ENCODE measurements at regions not wholly inside any gene's neighbourhood (a gene's known extent, or its start where the extent isn't known, plus 50 kb on each side); places are given as distances from the start of the nearest gene placed in this dataset.

- no TSS peak for BruUV-seq (replicated peaks)
- POLR2A ChIA-PET, result no interaction called here
- no peak overlapping the region for H3K27ac ChIP-seq (ENCODE audit: insufficient read depth, low read depth, low read length)
- dilution Hi-C loops (cut with MboI; ENCODE audit: extremely low pct_ligation_motif_present, low sequenced_read_pairs) (no loop called here), intact Hi-C loops (cut with micrococcal nuclease) (no loop called here)
- no peak overlapping the region for H2AFZ ChIP-seq (ENCODE audit: low read depth, low read length)
- CTCF ChIA-PET, result no interaction called here
- DNase-seq (ENCODE audit: low read depth, low spot score), result no peak
- H3K4me2 ChIP-seq (ENCODE audit: insufficient read depth, low read length), result no peak overlapping the region
- H4K20me1 ChIP-seq (replicated peaks; ENCODE audit: control insufficient read depth, extremely low read depth, insufficient read depth, low read length), result no peaks in the 10 kb centered on the region
- no peaks in the 10 kb centered on the region for H3K27me3 ChIP-seq (ENCODE audit: control insufficient read depth in 2 of 2, insufficient read depth in 2 of 2, low read length in 2 of 2)
- H3K36me3 ChIP-seq (ENCODE audit: control insufficient read depth in 2 of 2, extremely low read depth in 1 of 2, insufficient read depth in 2 of 2, low read length in 2 of 2), result no peaks in the 10 kb centered on the region
- no peaks in the 10 kb centered on the region for H3K4me1 ChIP-seq (ENCODE audit: control insufficient read depth, extremely low read depth, insufficient read depth, low read length)
- FAIRE-seq, result no peak
- no peaks in the 10 kb centered on the region for H3K79me2 ChIP-seq (ENCODE audit: control insufficient read depth, insufficient read depth, low read length)
- no peak overlapping the region for H3K9ac ChIP-seq (replicated peaks; ENCODE audit: extremely low read depth, insufficient read depth, low read length)
- no peak overlapping the region for H3K4me3 ChIP-seq (replicated peaks in 1 of 3; ENCODE audit: insufficient read depth in 1 of 3, low read depth in 1 of 3, low read length in 3 of 3)
- no peaks in the 10 kb centered on the region for H3K9me3 ChIP-seq (replicated peaks; ENCODE audit: control insufficient read depth, insufficient read depth, low read length)
- TF ChIP-seq MYC (IDR thresholded peaks at IDR 0.05; ENCODE audit: low read depth, low read length) (no peak), POLR2AphosphoS5 (IDR thresholded peaks at IDR 0.05; ENCODE audit: insufficient read depth, low read depth, low read length) (no peak), FOS (IDR thresholded peaks at IDR 0.05; ENCODE audit: borderline replicate concordance, insufficient read depth, low read length) (no peak), EZH2 (IDR thresholded peaks at IDR 0.05; ENCODE audit: borderline replicate concordance, low read depth, low read length, severe bottlenecking) (no peak), CTCF (IDR thresholded peaks at IDR 0.05; ENCODE audit: extremely low read depth in 1 of 2, insufficient read depth in 1 of 2, low read depth in 1 of 2, low read length in 2 of 2) (no peak), GATA2 (IDR thresholded peaks at IDR 0.05; ENCODE audit: insufficient read depth, insufficient read length, low read depth, low read length) (no peak), POLR2A (IDR thresholded peaks at IDR 0.05; ENCODE audit: low read depth, low read length) (no peak), JUN (IDR thresholded peaks at IDR 0.05; ENCODE audit: borderline replicate concordance, insufficient read depth, insufficient read length, low read depth) (no peak)
- TF ChIP-seq, protein P1, sequence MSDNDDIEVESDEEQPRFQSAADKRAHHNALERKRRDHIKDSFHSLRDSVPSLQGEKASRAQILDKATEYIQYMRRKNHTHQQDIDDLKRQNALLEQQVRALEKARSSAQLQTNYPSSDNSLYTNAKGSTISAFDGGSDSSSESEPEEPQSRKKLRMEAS (IDR thresholded peaks at IDR 0.05; ENCODE audit: insufficient read depth, insufficient read length), result no peak
- H3K9me1 ChIP-seq (replicated peaks; ENCODE audit: control insufficient read depth, extremely low read depth, insufficient read depth, low read length), result no peaks in the 10 kb centered on the region
Measured at GRCh38 chr14:87457720-87458119, 535.3 kb downstream of the GALC start.
